Brain microvascular endothelial cell (primary cell): ENCODE measurements at regions not wholly inside any gene's neighbourhood (a gene's known extent, or its start where the extent isn't known, plus 50 kb on each side); places are given as distances from the start of the nearest gene placed in this dataset.
"Not testable (repeated sequence)": the region's sequence is repeated elsewhere in the genome, so short reads cannot be mapped to it uniquely, and the experiment has no call there.

Source experiments
- DNase-seq: peaks from one replicate; pipeline ENCODE4 v3.0.0-alpha.2; 2020
- H3K27ac ChIP-seq: fragments of 250-450 bp; sonication (Bioruptor Pico); 2 replicates; pipeline ENCODE4 v1.5.1; 2020; ENCODE audit warnings: mild to moderate bottlenecking, moderate library complexity
- H3K27me3 ChIP-seq: fragments of 250-450 bp; sonication (Bioruptor Pico); replicated peaks from 2 replicates; pipeline ENCODE4 v1.5.1; 2020; ENCODE audit warnings: mild to moderate bottlenecking
- H3K36me3 ChIP-seq: fragments of 250-450 bp; sonication (Bioruptor Pico); replicated peaks from 2 replicates; pipeline ENCODE4 v1.5.1; 2020; ENCODE audit warnings: mild to moderate bottlenecking
- H3K4me3 ChIP-seq: 2 replicates; pipeline ENCODE4 v1.5.1; 2011; ENCODE audit warnings: low read depth, mild to moderate bottlenecking, control low read depth, low read length, moderate library complexity
- in situ Hi-C: cut with HindIII; loops from 2 replicates; pipeline ENCODE4 v1.10.0; 2017; ENCODE audit warnings: low sequenced_read_pairs, low pct_ligation_motif_present

- in situ Hi-C loops: not testable (repeated sequence)
Observed at GRCh38 chr9:42534325-42534983, 351.0 kb downstream of the SPATA31A6 start.

GRCh38 chr9:42534984-42535325 is 351.5 kb downstream of the SPATA31A6 start:
- H3K4me3 ChIP-seq, H3K36me3 ChIP-seq, in situ Hi-C loops, H3K27me3 ChIP-seq, H3K27ac ChIP-seq: not testable (repeated sequence)
- DNase-seq: peak; percentile 79

More at GRCh38 chr9:42534325-42534983, 351.0 kb downstream of the SPATA31A6 start:
- not testable (repeated sequence) for H3K4me3 ChIP-seq, H3K27me3 ChIP-seq, H3K36me3 ChIP-seq
- peak overlapping the region; percentile 82 for H3K27ac ChIP-seq
- DNase-seq: peak; percentile 57

GRCh38 chr9:42550789-42551357 is 367.4 kb downstream of the SPATA31A6 start:
- H3K27ac ChIP-seq, in situ Hi-C loops, DNase-seq, H3K36me3 ChIP-seq, H3K4me3 ChIP-seq, H3K27me3 ChIP-seq: not testable (repeated sequence)

GRCh38 chr9:42568530-42568929 is 385.1 kb downstream of the SPATA31A6 start:
- H3K27ac ChIP-seq, in situ Hi-C loops, H3K27me3 ChIP-seq, H3K36me3 ChIP-seq: not testable (repeated sequence)
- DNase-seq: peak; percentile 58
- H3K4me3 ChIP-seq: peak overlapping the region; percentile 26

DNA sequence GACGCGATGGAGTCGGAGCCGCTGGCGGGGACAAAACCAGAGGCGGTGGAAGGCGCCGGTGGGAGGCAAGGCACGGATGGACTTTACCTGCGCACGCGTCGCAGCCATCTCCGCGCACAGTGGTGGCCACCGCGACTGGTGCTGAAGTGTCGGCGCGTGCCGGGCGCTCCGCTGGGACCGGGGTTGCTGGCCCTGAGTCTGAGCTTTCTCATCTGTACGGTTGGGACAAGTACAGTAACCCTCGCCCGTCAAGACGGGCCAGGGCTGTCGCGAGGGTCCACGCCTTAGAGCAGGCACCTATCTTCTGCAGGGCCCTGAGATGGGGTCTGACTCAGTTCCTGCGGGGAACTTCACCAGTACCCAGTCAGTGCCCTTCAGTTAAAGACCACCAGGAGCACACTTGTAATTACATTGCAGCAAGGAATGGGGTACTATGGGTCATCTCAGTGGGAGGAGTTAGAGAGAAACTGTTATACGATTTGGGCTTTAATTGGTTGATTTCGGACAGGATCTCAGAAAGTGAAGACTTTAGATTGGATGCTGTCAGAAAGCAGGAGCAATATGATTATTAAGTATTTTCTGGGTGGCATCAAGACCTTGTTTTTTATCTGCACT is 385.6 kb downstream of the SPATA31A6 start:
- in situ Hi-C loops, H3K27ac ChIP-seq, DNase-seq, H3K36me3 ChIP-seq, H3K27me3 ChIP-seq: not testable (repeated sequence)
- peak overlapping the region; percentile 32 for H3K4me3 ChIP-seq

GRCh38 chr9:42577851-42578250 is 394.4 kb downstream of the SPATA31A6 start:
- H3K36me3 ChIP-seq, in situ Hi-C loops, H3K4me3 ChIP-seq, H3K27me3 ChIP-seq, DNase-seq, H3K27ac ChIP-seq: not testable (repeated sequence)
